ENCODE measurements at regions not wholly inside any gene's neighbourhood (a gene's known extent, or its start where the extent isn't known, plus 50 kb on each side); places are given as distances from the start of the nearest gene placed in this dataset.

DNA sequence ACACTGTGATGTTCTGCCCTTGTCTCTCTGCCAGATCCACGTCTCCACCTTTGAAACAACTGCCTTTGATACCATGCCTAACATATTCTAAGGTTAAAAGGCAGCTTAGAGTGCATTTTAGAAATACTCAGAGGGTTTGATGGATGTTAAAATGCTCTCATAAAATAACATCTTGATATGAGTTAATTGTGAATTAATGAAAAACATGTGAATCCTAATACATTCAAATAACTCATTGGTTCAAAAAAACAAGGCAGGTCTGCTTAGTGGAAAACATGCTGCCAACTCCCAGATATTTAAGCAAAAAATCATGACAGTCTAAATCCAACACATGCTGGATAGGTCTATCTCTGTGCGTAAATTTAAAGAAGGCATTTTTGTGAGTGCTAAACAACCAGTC lies 291.8 kb downstream of the AHR start:
- DNase-seq (ENCODE audit: low spot score): no peak
- intact Hi-C loops (cut with micrococcal nuclease; ENCODE audit: unreplicated experiment): no loop called here
- no peak for TF ChIP-seq EZH2 (IDR thresholded peaks at IDR 0.05; ENCODE audit: borderline replicate concordance, low read depth, low read length, poor library complexity, severe bottlenecking)
- TF ChIP-seq, protein P1, sequence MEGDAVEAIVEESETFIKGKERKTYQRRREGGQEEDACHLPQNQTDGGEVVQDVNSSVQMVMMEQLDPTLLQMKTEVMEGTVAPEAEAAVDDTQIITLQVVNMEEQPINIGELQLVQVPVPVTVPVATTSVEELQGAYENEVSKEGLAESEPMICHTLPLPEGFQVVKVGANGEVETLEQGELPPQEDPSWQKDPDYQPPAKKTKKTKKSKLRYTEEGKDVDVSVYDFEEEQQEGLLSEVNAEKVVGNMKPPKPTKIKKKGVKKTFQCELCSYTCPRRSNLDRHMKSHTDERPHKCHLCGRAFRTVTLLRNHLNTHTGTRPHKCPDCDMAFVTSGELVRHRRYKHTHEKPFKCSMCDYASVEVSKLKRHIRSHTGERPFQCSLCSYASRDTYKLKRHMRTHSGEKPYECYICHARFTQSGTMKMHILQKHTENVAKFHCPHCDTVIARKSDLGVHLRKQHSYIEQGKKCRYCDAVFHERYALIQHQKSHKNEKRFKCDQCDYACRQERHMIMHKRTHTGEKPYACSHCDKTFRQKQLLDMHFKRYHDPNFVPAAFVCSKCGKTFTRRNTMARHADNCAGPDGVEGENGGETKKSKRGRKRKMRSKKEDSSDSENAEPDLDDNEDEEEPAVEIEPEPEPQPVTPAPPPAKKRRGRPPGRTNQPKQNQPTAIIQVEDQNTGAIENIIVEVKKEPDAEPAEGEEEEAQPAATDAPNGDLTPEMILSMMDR (conservative IDR thresholded peaks at IDR 0.05; ENCODE audit: low read depth, low read length): no peak
- CTCF ChIA-PET: no interaction called here
- no peaks in the 10 kb centered on the region for H3K27me3 ChIP-seq (replicated peaks; ENCODE audit: insufficient read depth, low read depth, low read length, poor library complexity)
- POLR2A ChIA-PET (ENCODE audit: low non-redundant PET): no interaction called here
- no TSS peak for BruUV-seq (replicated peaks)
- no peak overlapping the region for H3K4me3 ChIP-seq (ENCODE audit: low read depth, low read length, poor library complexity, severe bottlenecking)
- no peaks in the 10 kb centered on the region for H3K36me3 ChIP-seq (ENCODE audit: insufficient read depth, low read length, poor library complexity, severe bottlenecking)
- H3K9me3 ChIP-seq (ENCODE audit: low read depth, low read length, poor library complexity, severe bottlenecking): no peaks in the 10 kb centered on the region
- H3K4me1 ChIP-seq (ENCODE audit: insufficient read depth, low read length, poor library complexity, severe bottlenecking): no peaks in the 10 kb centered on the region
- H3K27ac ChIP-seq (ENCODE audit: low read depth, low read length, poor library complexity, severe bottlenecking): no peak overlapping the region

DNA sequence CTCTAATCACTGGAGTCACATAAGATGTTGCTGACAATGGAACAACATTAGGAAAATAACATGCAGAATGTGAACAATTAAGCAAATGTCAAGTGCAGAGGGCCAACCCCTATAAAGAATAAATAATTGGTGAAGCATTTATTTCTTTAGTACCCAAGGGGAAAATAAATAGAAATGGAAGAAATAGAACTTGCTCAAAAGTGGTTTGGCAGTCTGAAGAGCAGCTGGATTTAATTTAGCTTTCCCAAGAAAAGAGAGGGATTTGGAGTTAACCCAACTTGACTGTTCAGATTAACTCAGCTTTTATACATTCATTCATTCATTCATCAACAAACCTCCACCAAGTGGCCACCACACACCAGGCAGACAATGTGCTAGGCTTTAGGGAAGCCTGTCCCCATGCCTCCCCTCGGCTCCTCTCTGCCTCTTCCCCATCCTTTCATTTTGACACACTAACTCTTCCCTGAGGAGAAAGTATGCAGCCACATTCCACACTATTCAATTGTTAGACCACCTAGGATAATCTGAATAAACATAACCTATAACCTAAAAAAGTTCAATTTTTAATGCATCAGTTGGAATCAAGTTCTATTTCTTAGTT lies 295.5 kb downstream of the AHR start:
- intact Hi-C loops (cut with micrococcal nuclease; ENCODE audit: unreplicated experiment): no loop called here
- ChIA-PET CTCF (no interaction called here), POLR2A (ENCODE audit: low non-redundant PET) (no interaction called here)
- H3K27ac ChIP-seq (ENCODE audit: low read depth, low read length, poor library complexity, severe bottlenecking): no peak overlapping the region
- H3K4me3 ChIP-seq (ENCODE audit: low read depth, low read length, poor library complexity, severe bottlenecking): no peak overlapping the region
- H3K9me3 ChIP-seq (ENCODE audit: low read depth, low read length, poor library complexity, severe bottlenecking): no peaks in the 10 kb centered on the region
- DNase-seq (ENCODE audit: low spot score): no peak
- no TSS peak for BruUV-seq (replicated peaks)
- H3K27me3 ChIP-seq (replicated peaks; ENCODE audit: insufficient read depth, low read depth, low read length, poor library complexity): no peaks in the 10 kb centered on the region
- no peak for TF ChIP-seq EZH2 (IDR thresholded peaks at IDR 0.05; ENCODE audit: borderline replicate concordance, low read depth, low read length, poor library complexity, severe bottlenecking)
- H3K36me3 ChIP-seq (ENCODE audit: insufficient read depth, low read length, poor library complexity, severe bottlenecking): no peaks in the 10 kb centered on the region
- no peaks in the 10 kb centered on the region for H3K4me1 ChIP-seq (ENCODE audit: insufficient read depth, low read length, poor library complexity, severe bottlenecking)

DNA sequence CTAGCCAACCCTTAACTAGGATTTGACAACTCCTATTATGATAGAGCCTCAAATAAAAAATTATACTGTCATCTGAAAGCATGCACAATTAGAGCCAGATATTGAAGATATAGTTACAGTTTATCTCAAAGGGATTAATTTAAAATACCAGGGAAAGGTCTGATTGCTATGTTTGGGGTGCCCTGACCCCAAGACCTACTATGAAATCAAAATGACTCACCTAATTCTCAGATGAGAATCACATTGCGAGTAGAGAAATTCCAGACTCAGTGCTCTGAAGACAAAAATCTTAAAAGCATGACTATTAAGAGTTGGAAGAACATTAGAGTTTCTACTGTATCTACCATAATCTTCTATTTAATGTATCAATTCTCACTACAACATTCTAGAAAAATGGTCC lies 297.1 kb downstream of the AHR start:
- no peaks in the 10 kb centered on the region for H3K36me3 ChIP-seq (ENCODE audit: insufficient read depth, low read length, poor library complexity, severe bottlenecking)
- BruUV-seq (replicated peaks): no TSS peak
- H3K9me3 ChIP-seq (ENCODE audit: low read depth, low read length, poor library complexity, severe bottlenecking): no peaks in the 10 kb centered on the region
- no peak for DNase-seq (ENCODE audit: low spot score)
- TF ChIP-seq EZH2 (IDR thresholded peaks at IDR 0.05; ENCODE audit: borderline replicate concordance, low read depth, low read length, poor library complexity, severe bottlenecking): no peak
- TF ChIP-seq, protein P1 (conservative IDR thresholded peaks at IDR 0.05; ENCODE audit: low read depth, low read length): no peak
- intact Hi-C loops (cut with micrococcal nuclease; ENCODE audit: unreplicated experiment): no loop called here
- peaks cover 9% of the 10 kb centered on the region for H3K4me1 ChIP-seq (ENCODE audit: insufficient read depth, low read length, poor library complexity, severe bottlenecking)
- H3K4me3 ChIP-seq (ENCODE audit: low read depth, low read length, poor library complexity, severe bottlenecking): no peak overlapping the region
- no peaks in the 10 kb centered on the region for H3K27me3 ChIP-seq (replicated peaks; ENCODE audit: insufficient read depth, low read depth, low read length, poor library complexity)
- ChIA-PET POLR2A (ENCODE audit: low non-redundant PET) (no interaction called here), CTCF (no interaction called here)
- H3K27ac ChIP-seq (ENCODE audit: low read depth, low read length, poor library complexity, severe bottlenecking): no peak overlapping the region

DNA sequence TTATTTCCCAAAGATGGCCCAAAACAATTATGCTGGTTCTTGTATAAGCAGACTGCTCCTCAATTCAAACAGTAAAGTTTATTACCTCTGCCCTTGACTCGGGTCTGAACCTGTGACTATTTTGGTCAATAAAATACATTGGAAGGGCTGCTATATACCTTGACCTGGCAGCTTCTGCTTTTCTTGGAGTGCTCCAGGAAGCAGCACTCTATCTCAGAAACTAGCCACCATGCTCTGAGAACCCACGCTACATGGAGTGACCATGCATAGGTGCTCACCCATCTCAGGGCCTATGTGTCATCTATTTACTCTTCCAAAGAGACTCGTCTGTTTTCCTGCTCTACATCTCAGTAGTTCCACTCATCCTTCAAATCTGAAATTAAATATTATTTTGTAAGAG lies 299.9 kb downstream of the AHR start:
- intact Hi-C loops (cut with micrococcal nuclease; ENCODE audit: unreplicated experiment): no loop called here
- no TSS peak for BruUV-seq (replicated peaks)

More for the DNA sequence above, 299.9 kb downstream of the AHR start:
- ChIA-PET POLR2A (ENCODE audit: low non-redundant PET) (no interaction called here), CTCF (no interaction called here)
- no peaks in the 10 kb centered on the region for H3K27me3 ChIP-seq (replicated peaks; ENCODE audit: insufficient read depth, low read depth, low read length, poor library complexity)
- H3K36me3 ChIP-seq (ENCODE audit: insufficient read depth, low read length, poor library complexity, severe bottlenecking): no peaks in the 10 kb centered on the region
- no peak overlapping the region for H3K27ac ChIP-seq (ENCODE audit: low read depth, low read length, poor library complexity, severe bottlenecking)
- DNase-seq (ENCODE audit: low spot score): no peak
- H3K4me1 ChIP-seq (ENCODE audit: insufficient read depth, low read length, poor library complexity, severe bottlenecking): peaks cover 12% of the 10 kb centered on the region
- H3K4me3 ChIP-seq (ENCODE audit: low read depth, low read length, poor library complexity, severe bottlenecking): no peak overlapping the region
- no peaks in the 10 kb centered on the region for H3K9me3 ChIP-seq (ENCODE audit: low read depth, low read length, poor library complexity, severe bottlenecking)
- TF ChIP-seq, protein P1 (conservative IDR thresholded peaks at IDR 0.05; ENCODE audit: low read depth, low read length): no peak
- no peak for TF ChIP-seq EZH2 (IDR thresholded peaks at IDR 0.05; ENCODE audit: borderline replicate concordance, low read depth, low read length, poor library complexity, severe bottlenecking)
